H1 (cell line): ENCODE measurements at regions not wholly inside any gene's neighbourhood (a gene's known extent, or its start where the extent isn't known, plus 50 kb on each side); places are given as distances from the start of the nearest gene placed in this dataset.
A peak's percentile ranks its signal among the peaks of the same experiment; 100 is the strongest.

Experiments
- CTCF ChIA-PET: fragments of 300-600 bp; sonication (Branson Sonifier 250); formaldehyde crosslinking; loops from one replicate; lab custom pipeline; 2021; ENCODE audit not compliant: partially characterized antibody; lab: Charles Lee
- POLR2A ChIA-PET: fragments of 300-600 bp; sonication (Branson Sonifier 250); formaldehyde crosslinking; loops from one replicate; lab custom pipeline; 2021; ENCODE audit warnings: inconsistent platforms; ENCODE audit not compliant: partially characterized antibody; lab: Charles Lee
- DNase-seq, 2 experiments: peaks; one replicate each; pipeline versions ENCODE4 v3.0.0 to v3.0.0-alpha.2; 2010 to 2022; ENCODE audit warnings: low spot score in 2 of 2, low read depth in 1 of 2, mixed read lengths in 1 of 2
- FAIRE-seq: peaks from 2 replicates; lab custom pipeline; 2011; peaks lifted over from hg19 to GRCh38; lab: Jason Lieb, UNC
- H2AFZ ChIP-seq: 2 replicates; pipeline ENCODE4 v1.8.1; 2012; ENCODE audit warnings: low read length, inconsistent platforms
- H2AK5ac ChIP-seq: 2 replicates; pipeline ENCODE4 v1.6.1; 2013; ENCODE audit warnings: low read depth, low read length
- H2BK120ac ChIP-seq: replicated peaks from 2 replicates; pipeline ENCODE3; 2013; ENCODE audit warnings: low read depth, low read length, inconsistent platforms
- H2BK12ac ChIP-seq: 2 replicates; pipeline ENCODE4 v1.6.1; 2013; ENCODE audit warnings: low read depth, low read length
- H2BK15ac ChIP-seq: 2 replicates; pipeline ENCODE4 v1.6.1; 2013; ENCODE audit warnings: low read length
- H2BK20ac ChIP-seq: 2 replicates; pipeline ENCODE4 v1.6.1; 2013; ENCODE audit warnings: low read length
- H2BK5ac ChIP-seq: 2 replicates; pipeline ENCODE4 v1.6.1; 2013; ENCODE audit warnings: low read depth, low read length
- H3K14ac ChIP-seq: 2 replicates; pipeline ENCODE4 v1.6.1; 2013; ENCODE audit warnings: inconsistent platforms; ENCODE audit not compliant: insufficient read length
- H3K18ac ChIP-seq: 2 replicates; pipeline ENCODE4 v1.6.1; 2013; ENCODE audit warnings: low read length; ENCODE audit errors: extremely low read depth
- H3K23ac ChIP-seq: 2 replicates; pipeline ENCODE4 v1.6.1; 2013; ENCODE audit warnings: inconsistent platforms; ENCODE audit not compliant: insufficient read length
- H3K23me2 ChIP-seq: 2 replicates; pipeline ENCODE4 v1.6.1; 2013; ENCODE audit warnings: low read depth, low read length
- H3K27ac ChIP-seq: 2 replicates; pipeline ENCODE4 v1.6.1; 2011; ENCODE audit warnings: low read depth, low read length, inconsistent platforms
- H3K27me3 ChIP-seq, 4 experiments: replicated peaks in 1 of 4; 1 replicate in 1 of 4; 2 replicates in 3 of 4; pipeline versions ENCODE4 v1.6.1 to v1.8.1; 2011 to 2013; ENCODE audit warnings: low read length in 3 of 4, mild to moderate bottlenecking in 3 of 4, inconsistent platforms in 2 of 4, mixed read lengths in 2 of 4, moderate library complexity in 1 of 4; ENCODE audit not compliant: control insufficient read depth in 3 of 4, insufficient read depth in 3 of 4; ENCODE audit errors: extremely low read depth in 1 of 4
- H3K36me3 ChIP-seq, 4 experiments: 2 replicates each; pipeline versions ENCODE4 v1.6.1 to v1.8.1; 2011 to 2013; ENCODE audit warnings: mild to moderate bottlenecking in 4 of 4, low read length in 3 of 4, moderate library complexity in 2 of 4, control low read depth in 1 of 4, inconsistent platforms in 1 of 4; ENCODE audit not compliant: insufficient read depth in 4 of 4, control insufficient read depth in 2 of 4
- H3K4ac ChIP-seq: replicated peaks from 2 replicates; pipeline ENCODE3; 2013; ENCODE audit warnings: low read length, low read depth, mixed read lengths, inconsistent platforms; ENCODE audit not compliant: insufficient read length
- H3K4me1 ChIP-seq, 4 experiments: replicated peaks in 1 of 4; 1 replicate in 1 of 4; 2 replicates in 3 of 4; pipeline versions ENCODE4 v1.6.1 to v1.8.1; 2011 to 2013; ENCODE audit warnings: low read length in 3 of 4, inconsistent platforms in 2 of 4, mixed read lengths in 1 of 4; ENCODE audit not compliant: insufficient read depth in 4 of 4, control insufficient read depth in 3 of 4
- H3K4me2 ChIP-seq, 2 experiments: 2 replicates each; pipeline versions ENCODE4 v1.6.1 to v1.8.1; 2011 to 2013; ENCODE audit warnings: low read depth in 2 of 2, low read length in 2 of 2, control low read depth in 1 of 2, inconsistent platforms in 1 of 2, mild to moderate bottlenecking in 1 of 2; ENCODE audit not compliant: insufficient read depth in 1 of 2
- H3K4me3 ChIP-seq, 4 experiments: fragments of 200-600, 300-600 bp in 1 of 4; sonication (generic), shearing (Covaris generic), sonication (Bioruptor Twin) in 1 of 4; 2 replicates each; pipeline versions ENCODE4 v1.5.1 to v1.8.1; 2011 to 2016; ENCODE audit warnings: low read length in 4 of 4, low read depth in 3 of 4, control low read depth in 2 of 4, inconsistent platforms in 2 of 4, mild to moderate bottlenecking in 2 of 4, mixed read lengths in 1 of 4, moderate library complexity in 1 of 4; ENCODE audit not compliant: insufficient read depth in 2 of 4; ENCODE audit errors: extremely low read depth in 1 of 4
- H3K56ac ChIP-seq: replicated peaks from 2 replicates; pipeline ENCODE3; 2013; ENCODE audit warnings: low read depth, mild to moderate bottlenecking, mixed read lengths, low read length, inconsistent platforms; ENCODE audit not compliant: insufficient read length
- H3K79me1 ChIP-seq: 2 replicates; pipeline ENCODE4 v1.6.1; 2013; ENCODE audit warnings: low read depth, low read length, control low read depth
- H3K79me2 ChIP-seq, 2 experiments: 2 replicates each; pipeline versions ENCODE4 v1.6.1 to v1.8.1; 2012 to 2013; ENCODE audit warnings: low read length in 2 of 2, mild to moderate bottlenecking in 2 of 2, inconsistent platforms in 1 of 2; ENCODE audit not compliant: insufficient read depth in 2 of 2, control insufficient read depth in 1 of 2
- H3K9ac ChIP-seq, 4 experiments: replicated peaks in 1 of 4; 1 replicate in 1 of 4; 2 replicates in 3 of 4; pipeline versions ENCODE4 v1.6.1 to v1.8.1; 2011 to 2013; ENCODE audit warnings: low read depth in 3 of 4, low read length in 3 of 4, control low read depth in 2 of 4, mild to moderate bottlenecking in 2 of 4, moderate library complexity in 2 of 4, inconsistent platforms in 1 of 4; ENCODE audit errors: extremely low read depth in 1 of 4
- H3K9me3 ChIP-seq, 2 experiments: 2 replicates each; pipeline versions ENCODE4 v1.6.1 to v1.8.1; 2012 to 2013; ENCODE audit warnings: mild to moderate bottlenecking in 2 of 2, moderate library complexity in 2 of 2, control low read depth in 1 of 2, inconsistent platforms in 1 of 2, low read depth in 1 of 2, low read length in 1 of 2, mixed read lengths in 1 of 2; ENCODE audit not compliant: insufficient read depth in 2 of 2
- H4K20me1 ChIP-seq, 2 experiments: replicated peaks in 1 of 2; 2 replicates each; pipeline versions ENCODE3 to v1.8.1; 2011 to 2013; ENCODE audit warnings: inconsistent platforms in 2 of 2, low read length in 2 of 2, mild to moderate bottlenecking in 1 of 2; ENCODE audit not compliant: insufficient read depth in 2 of 2, control insufficient read depth in 1 of 2
- H4K5ac ChIP-seq: 2 replicates; pipeline ENCODE4 v1.6.1; 2013; ENCODE audit warnings: low read length, low read depth, mixed read lengths, inconsistent platforms; ENCODE audit not compliant: insufficient read length
- H4K8ac ChIP-seq: 2 replicates; pipeline ENCODE4 v1.8.0; 2013; ENCODE audit warnings: mild to moderate bottlenecking, moderate library complexity, low read length, inconsistent platforms; ENCODE audit not compliant: insufficient read depth; ENCODE audit errors: extremely low read depth
- H4K91ac ChIP-seq: replicated peaks from 2 replicates; pipeline ENCODE3; 2013; ENCODE audit warnings: low read length, mixed read lengths, inconsistent platforms; ENCODE audit not compliant: insufficient read length
- ASH2L ChIP-seq: fragments of 200-600, 300-600 bp; sonication (generic); IDR thresholded peaks from one replicate; pipeline ENCODE4 v1.7.1; 2017; ENCODE audit warnings: low read length
- CTBP2 ChIP-seq: IDR thresholded peaks from 2 replicates; pipeline ENCODE4 v1.7.0; 2011; ENCODE audit warnings: borderline replicate concordance, mild to moderate bottlenecking, moderate library complexity, mixed read lengths, low read length; ENCODE audit not compliant: insufficient read depth, insufficient read length
- CTCF ChIP-seq, 3 experiments: IDR thresholded peaks; 1 replicate in 2 of 3; 2 replicates in 1 of 3; pipeline versions ENCODE4 v1.5.1 to v1.6.1; 2011; ENCODE audit warnings: low read length in 3 of 3, mild to moderate bottlenecking in 3 of 3, inconsistent platforms in 2 of 3, low read depth in 1 of 3, moderate library complexity in 1 of 3; ENCODE audit not compliant: insufficient read depth in 1 of 3; ENCODE audit errors: control extremely low read depth in 1 of 3
- E2F6 ChIP-seq: IDR thresholded peaks from 2 replicates; pipeline ENCODE4 v1.6.1; 2012; ENCODE audit warnings: inconsistent platforms
- EP300 ChIP-seq, 2 experiments: IDR thresholded peaks; 1 replicate in 1 of 2; 2 replicates in 1 of 2; pipeline ENCODE4 v1.6.1; 2011 to 2012; ENCODE audit warnings: low read depth in 2 of 2, low read length in 2 of 2, mild to moderate bottlenecking in 2 of 2, borderline replicate concordance in 1 of 2, inconsistent platforms in 1 of 2, moderate library complexity in 1 of 2
- RAD21 ChIP-seq, 2 experiments: IDR thresholded peaks in 1 of 2; conservative IDR thresholded peaks in 1 of 2; 2 replicates each; pipeline ENCODE4 v1.6.1; 2011; ENCODE audit warnings: low read depth in 2 of 2, low read length in 2 of 2, improper control_type of control experiment in 1 of 2, inconsistent platforms in 1 of 2, mild to moderate bottlenecking in 1 of 2, moderate library complexity in 1 of 2
- TCF12 ChIP-seq: IDR thresholded peaks from 2 replicates; pipeline ENCODE4 v1.6.1; 2011; ENCODE audit warnings: low read depth, mild to moderate bottlenecking, low read length
- TEAD4 ChIP-seq: IDR thresholded peaks from 2 replicates; pipeline ENCODE4 v1.6.1; 2012; ENCODE audit warnings: low read depth, low read length, inconsistent platforms, mixed read lengths
- ZNF274 ChIP-seq: IDR thresholded peaks from 2 replicates; pipeline ENCODE4 v1.7.0; 2012; ENCODE audit warnings: low read length, borderline replicate concordance; ENCODE audit errors: extremely low read depth
- WGBS, 2 experiments: shearing (Covaris generic) in 1 of 2; methylation state at CpG; one replicate each; pipeline versions ENCODE4 v1.1.6 to v1.1.7; 2013 to 2015; ENCODE audit warnings: low lambda C conversion rate in 2 of 2, mixed read lengths in 2 of 2, inconsistent platforms in 1 of 2, low coverage in 1 of 2, missing lambda C conversion rate in 1 of 2; ENCODE audit not compliant: insufficient replicate concordance in 2 of 2, insufficient coverage in 1 of 2, insufficient read length in 1 of 2; ENCODE audit errors: extremely low coverage in 1 of 2, missing lambda C conversion rate in 1 of 2; 5-methylcytosine and 5-hydroxymethylcytosine counted together

GRCh38 chr4:129362691-129363274 is 266.8 kb downstream of the C4orf33 start:
- WGBS, 2 experiments, result 16% methylated on average over 5 of the region's 5 CpGs; no CpG with 5 or more reads in 1 of the 2 experiments
- H2BK15ac ChIP-seq, result no peak overlapping the region
- H3K56ac ChIP-seq, result no peak overlapping the region
- H3K4me1 ChIP-seq, result peaks cover 0 to 5% (median 1%) of the 10 kb centered on the region in 4 experiments; a peak in 2 of 7 replicates
- H3K79me1 ChIP-seq, result no peaks in the 10 kb centered on the region
- H3K9me3 ChIP-seq, result no peaks in the 10 kb centered on the region
- H3K9ac ChIP-seq, result no peak overlapping the region
- H2AFZ ChIP-seq, result no peak overlapping the region
- FAIRE-seq (peak; percentile 95), DNase-seq (peak in 1 of 2 experiments; percentile 54)
- H4K91ac ChIP-seq, result no peak overlapping the region
- H2BK5ac ChIP-seq, result no peak overlapping the region
- H3K4me3 ChIP-seq, result no peak overlapping the region
- ChIA-PET CTCF (interaction anchor here (0.6 to 6.4 kb wide), 20 partner anchors 9 to 1000 kb away, joined by 3 to 40 read pairs (median 3); no protein-coding TSS in a partner anchor), POLR2A (no interaction called here)
- H3K14ac ChIP-seq, result no peak overlapping the region
- H2BK20ac ChIP-seq, result no peak overlapping the region
- no peak overlapping the region for H2BK12ac ChIP-seq
- H3K4ac ChIP-seq, result no peak overlapping the region
- H3K27ac ChIP-seq, result no peak overlapping the region
- H3K36me3 ChIP-seq, result no peaks in the 10 kb centered on the region
- H4K8ac ChIP-seq, result no peak overlapping the region
- H4K5ac ChIP-seq, result no peak overlapping the region
- H2AK5ac ChIP-seq, result no peak overlapping the region
- H3K79me2 ChIP-seq, result no peaks in the 10 kb centered on the region
- H3K23ac ChIP-seq, result no peak overlapping the region
- H2BK120ac ChIP-seq, result no peak overlapping the region
- H3K4me2 ChIP-seq, result no peak overlapping the region
- H3K23me2 ChIP-seq, result no peaks in the 10 kb centered on the region
- peaks cover 0 to 1% (median 0%) of the 10 kb centered on the region in 4 experiments; a peak in 1 of 7 replicates for H3K27me3 ChIP-seq
- no peaks in the 10 kb centered on the region for H4K20me1 ChIP-seq
- H3K18ac ChIP-seq, result no peak overlapping the region
- TF ChIP-seq EP300 (IDR thresholded peaks at IDR 0.05; ENCODE audit: borderline replicate concordance in 1 of 2, low read depth in 2 of 2, low read length in 2 of 2) (no peak), E2F6 (no peak), RAD21 (IDR thresholded peaks at IDR 0.05 in 1 of 2, conservative IDR thresholded peaks at IDR 0.05 in 1 of 2; ENCODE audit: low read depth in 2 of 2, low read length in 2 of 2) (peak; percentile 90), CTBP2 (no peak), TEAD4 (no peak), CTCF (IDR thresholded peaks at IDR 0.05; ENCODE audit: control extremely low read depth in 1 of 3, insufficient read depth in 1 of 3, low read depth in 1 of 3, low read length in 3 of 3) (peak in 2 of 3 experiments; percentile 54 to 75; a peak in 2 of 4 replicates), TCF12 (no peak), ASH2L (no peak), ZNF274 (no peak)
